SK-N-SH (cell line): ENCODE measurements at regions not wholly inside any gene's neighbourhood (a gene's known extent, or its start where the extent isn't known, plus 50 kb on each side); places are given as distances from the start of the nearest gene placed in this dataset.

Experiments
- CTCF ChIP-seq: fragments of 200-600 bp; sonication (generic); IDR thresholded peaks from 2 replicates; pipeline ENCODE4 v1.6.1; 2017; ENCODE audit warnings: antibody characterized with exemption, mild to moderate bottlenecking, moderate library complexity
- PBX3 ChIP-seq: IDR thresholded peaks from 2 replicates; pipeline ENCODE4; 2012
- REST ChIP-seq: IDR thresholded peaks from 2 replicates; pipeline ENCODE4 v1.6.1; 2012; ENCODE audit warnings: mild to moderate bottlenecking, low read depth, low read length, moderate library complexity

- no peak for TF ChIP-seq CTCF
- no peak for TF ChIP-seq REST
- no peak for TF ChIP-seq PBX3
Measured at GRCh38 chr1:14109276-14109635, 409.3 kb downstream of the PRDM2 start.
